ENCODE measurements at regions not wholly inside any gene's neighbourhood (a gene's known extent, or its start where the extent isn't known, plus 50 kb on each side); places are given as distances from the start of the nearest gene placed in this dataset.

DNA sequence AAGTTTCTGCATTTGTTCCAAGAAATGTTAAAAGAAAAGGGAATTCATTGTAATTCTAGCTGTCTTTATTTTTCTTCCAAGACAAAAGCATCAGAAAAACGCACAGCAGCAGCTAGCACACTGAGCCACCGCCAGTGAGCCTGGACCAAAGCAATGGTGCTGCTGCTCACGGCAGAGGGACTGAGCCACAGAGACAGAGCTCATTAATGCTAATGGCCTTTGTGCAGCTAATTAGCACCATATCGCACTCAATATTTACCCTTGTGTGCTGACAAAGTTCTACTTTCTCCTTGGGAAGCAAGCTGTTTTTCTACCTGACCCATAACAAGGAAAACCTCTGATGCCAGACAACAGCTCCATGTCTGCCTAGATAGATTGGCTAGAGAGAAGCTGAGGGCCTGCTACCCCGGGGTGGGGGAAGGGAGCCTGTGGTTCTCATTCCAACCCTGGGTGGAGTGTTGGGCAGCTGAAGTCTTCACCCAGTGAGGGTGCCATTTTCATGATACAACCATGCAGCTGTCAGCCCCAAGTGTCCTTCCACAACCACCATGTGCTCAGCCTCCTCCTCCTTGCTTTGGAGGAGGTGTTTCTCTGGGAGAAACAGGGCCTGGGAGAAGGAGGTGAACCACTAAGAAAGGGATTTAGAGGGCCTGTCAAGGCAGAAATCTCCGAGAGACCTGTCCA is 131.1 kb upstream of the NCAM1 start:
- CTCF ChIA-PET, result interaction anchor here (0.6 kb wide), 1 partner anchor 441 kb away, joined by 7 read pairs; no protein-coding TSS in a partner anchor
- no peak for DNase-seq (ENCODE audit: extremely low spot score)
- TF ChIP-seq ZNF384 (IDR thresholded peaks at IDR 0.05) (no peak), NFRKB (IDR thresholded peaks at IDR 0.05) (no peak), FOXA1 (IDR thresholded peaks at IDR 0.05) (no peak), TARDBP (IDR thresholded peaks at IDR 0.05) (no peak), CTBP1 (IDR thresholded peaks at IDR 0.05; ENCODE audit: borderline replicate concordance) (no peak), LEF1 (IDR thresholded peaks at IDR 0.05; ENCODE audit: borderline replicate concordance) (no peak), ELF4 (IDR thresholded peaks at IDR 0.05) (no peak), SUZ12 (IDR thresholded peaks at IDR 0.05) (no peak), L3MBTL2 (conservative IDR thresholded peaks at IDR 0.05) (no peak), SP1 (IDR thresholded peaks at IDR 0.05) (no peak), BHLHE40 (IDR thresholded peaks at IDR 0.05; ENCODE audit: borderline replicate concordance) (no peak), ARNT (IDR thresholded peaks at IDR 0.05) (no peak), FOXK2 (IDR thresholded peaks at IDR 0.05) (no peak), FOXM1 (IDR thresholded peaks at IDR 0.05; ENCODE audit: borderline replicate concordance) (no peak), HDGF (IDR thresholded peaks at IDR 0.05; ENCODE audit: borderline replicate concordance) (no peak)
- TF ChIP-seq, protein P1, sequence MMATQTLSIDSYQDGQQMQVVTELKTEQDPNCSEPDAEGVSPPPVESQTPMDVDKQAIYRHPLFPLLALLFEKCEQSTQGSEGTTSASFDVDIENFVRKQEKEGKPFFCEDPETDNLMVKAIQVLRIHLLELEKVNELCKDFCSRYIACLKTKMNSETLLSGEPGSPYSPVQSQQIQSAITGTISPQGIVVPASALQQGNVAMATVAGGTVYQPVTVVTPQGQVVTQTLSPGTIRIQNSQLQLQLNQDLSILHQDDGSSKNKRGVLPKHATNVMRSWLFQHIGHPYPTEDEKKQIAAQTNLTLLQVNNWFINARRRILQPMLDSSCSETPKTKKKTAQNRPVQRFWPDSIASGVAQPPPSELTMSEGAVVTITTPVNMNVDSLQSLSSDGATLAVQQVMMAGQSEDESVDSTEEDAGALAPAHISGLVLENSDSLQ (IDR thresholded peaks at IDR 0.05), result no peak
- POLR2A ChIA-PET, result no interaction called here

DNA sequence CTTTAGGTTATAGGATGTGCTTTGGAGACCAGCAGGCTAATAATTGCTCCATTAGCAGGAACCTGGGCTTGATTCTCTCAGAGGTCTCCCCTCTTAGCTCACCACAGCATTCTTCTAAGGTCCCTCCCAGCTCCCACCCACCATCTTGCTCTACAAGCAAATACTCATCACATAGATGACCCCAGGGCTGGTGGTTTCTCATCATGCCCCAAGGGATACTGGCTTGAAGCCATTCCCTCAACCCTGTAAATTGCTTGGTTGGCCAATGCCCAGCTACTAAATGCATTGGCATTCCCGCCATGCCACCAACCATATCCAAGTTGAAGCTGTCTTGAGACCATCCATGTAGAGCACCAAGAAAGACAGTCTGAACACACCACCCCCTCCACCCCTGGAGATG is 130.2 kb upstream of the NCAM1 start:
- ChIA-PET CTCF (no interaction called here), POLR2A (no interaction called here)
- DNase-seq (ENCODE audit: extremely low spot score), result no peak
- no peak for TF ChIP-seq ELF4 (IDR thresholded peaks at IDR 0.05)
- no peak for TF ChIP-seq L3MBTL2 (conservative IDR thresholded peaks at IDR 0.05)
- no peak for TF ChIP-seq NFRKB (IDR thresholded peaks at IDR 0.05)

GRCh38 chr11:112831969-112832766 is 129.1 kb upstream of the NCAM1 start:
- TF ChIP-seq LEF1 (IDR thresholded peaks at IDR 0.05; ENCODE audit: borderline replicate concordance) (no peak), ARNT (IDR thresholded peaks at IDR 0.05) (no peak), ZNF384 (IDR thresholded peaks at IDR 0.05) (no peak), SP1 (IDR thresholded peaks at IDR 0.05) (no peak), FOXK2 (IDR thresholded peaks at IDR 0.05) (no peak), FOXM1 (IDR thresholded peaks at IDR 0.05; ENCODE audit: borderline replicate concordance) (no peak), ELF4 (IDR thresholded peaks at IDR 0.05) (no peak), NFRKB (IDR thresholded peaks at IDR 0.05) (no peak), SUZ12 (IDR thresholded peaks at IDR 0.05) (no peak), TARDBP (IDR thresholded peaks at IDR 0.05) (no peak), BHLHE40 (IDR thresholded peaks at IDR 0.05; ENCODE audit: borderline replicate concordance) (no peak), HDGF (IDR thresholded peaks at IDR 0.05; ENCODE audit: borderline replicate concordance) (no peak), FOXA1 (IDR thresholded peaks at IDR 0.05) (no peak), CTBP1 (IDR thresholded peaks at IDR 0.05; ENCODE audit: borderline replicate concordance) (no peak), L3MBTL2 (conservative IDR thresholded peaks at IDR 0.05) (no peak)
- TF ChIP-seq, protein P1 (IDR thresholded peaks at IDR 0.05), result no peak
- DNase-seq (ENCODE audit: extremely low spot score), result no peak
- CTCF ChIA-PET, result interaction anchor here (0.6 kb wide), 1 partner anchor 18 kb away, joined by 4 read pairs; no protein-coding TSS in a partner anchor
- POLR2A ChIA-PET, result no interaction called here

DNA sequence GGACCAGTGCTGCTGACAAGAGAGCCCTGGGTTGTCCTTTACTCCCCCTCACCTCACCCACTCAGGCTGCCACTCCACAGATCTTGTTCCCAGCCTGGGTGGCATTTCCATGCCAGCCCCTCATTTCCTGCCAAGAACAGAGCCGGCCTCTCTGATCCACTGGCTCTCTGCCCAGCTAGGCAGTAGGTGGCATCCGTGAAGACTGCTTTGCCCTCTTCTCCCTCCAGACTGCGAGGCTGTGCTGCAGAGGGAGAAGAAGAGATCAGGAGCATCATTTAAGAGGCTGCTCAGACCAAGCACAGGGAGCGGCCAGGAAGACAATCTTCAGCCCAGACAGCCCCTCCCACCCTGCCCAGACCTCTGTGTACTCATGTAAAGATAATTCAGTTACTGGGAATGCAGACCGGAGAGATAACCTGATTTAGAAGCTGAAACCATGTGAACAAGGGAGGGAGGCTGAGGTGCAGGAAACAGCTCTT is 126.9 kb upstream of the NCAM1 start:
- no peak for TF ChIP-seq BHLHE40 (IDR thresholded peaks at IDR 0.05; ENCODE audit: borderline replicate concordance)
- TF ChIP-seq LEF1 (IDR thresholded peaks at IDR 0.05; ENCODE audit: borderline replicate concordance), result no peak
- TF ChIP-seq TARDBP (IDR thresholded peaks at IDR 0.05), result no peak
- no peak for TF ChIP-seq SP1 (IDR thresholded peaks at IDR 0.05)
- TF ChIP-seq NFRKB (IDR thresholded peaks at IDR 0.05), result no peak
- no peak for TF ChIP-seq FOXK2 (IDR thresholded peaks at IDR 0.05)
- no peak for TF ChIP-seq ELF4 (IDR thresholded peaks at IDR 0.05)
- TF ChIP-seq, protein P1 (IDR thresholded peaks at IDR 0.05), result no peak
- no peak for TF ChIP-seq L3MBTL2 (conservative IDR thresholded peaks at IDR 0.05)
- no peak for DNase-seq (ENCODE audit: extremely low spot score)
- POLR2A ChIA-PET, result no interaction called here
- CTCF ChIA-PET, result no interaction called here

DNA sequence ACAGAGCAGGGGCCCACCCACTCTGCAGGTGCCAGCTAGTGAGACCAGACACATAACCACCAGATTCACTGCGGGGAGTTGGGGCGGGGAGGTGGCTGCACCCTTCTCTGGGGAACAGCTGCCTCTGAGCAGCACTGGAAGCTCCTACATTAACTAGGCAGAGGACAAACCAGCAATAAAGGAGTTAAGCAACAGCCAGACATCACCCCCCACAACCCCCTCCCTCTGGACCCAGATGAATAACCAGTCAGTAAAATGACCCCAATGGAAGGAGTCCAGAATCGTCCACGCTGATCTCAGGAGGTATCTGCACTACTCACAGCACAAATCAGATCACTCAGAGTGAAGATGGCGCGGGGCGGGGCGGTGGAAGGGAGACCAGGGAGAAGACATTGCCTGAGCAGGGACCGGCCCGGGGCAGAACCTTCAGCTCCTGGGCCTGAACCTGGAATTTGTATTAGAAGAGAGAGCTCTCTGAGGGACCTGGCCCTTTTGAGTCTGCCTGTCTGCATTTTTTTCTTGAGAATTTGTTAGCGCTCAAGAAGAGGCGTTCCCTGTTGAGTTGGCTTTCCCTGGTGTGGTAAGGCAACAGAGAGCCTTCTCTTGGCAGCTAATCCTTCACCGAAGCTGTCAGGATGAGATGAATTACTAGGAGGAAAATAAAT is 125.5 kb upstream of the NCAM1 start:
- ChIA-PET CTCF (interaction anchor here (0.6 kb wide), 1 partner anchor 21 kb away, joined by 3 read pairs; no protein-coding TSS in a partner anchor), POLR2A (no interaction called here)
- TF ChIP-seq, protein P1 (IDR thresholded peaks at IDR 0.05), result no peak
- TF ChIP-seq FOXM1 (IDR thresholded peaks at IDR 0.05; ENCODE audit: borderline replicate concordance) (no peak), CTBP1 (IDR thresholded peaks at IDR 0.05; ENCODE audit: borderline replicate concordance) (no peak), LEF1 (IDR thresholded peaks at IDR 0.05; ENCODE audit: borderline replicate concordance) (no peak), FOXK2 (IDR thresholded peaks at IDR 0.05) (no peak), L3MBTL2 (conservative IDR thresholded peaks at IDR 0.05) (no peak), NFRKB (IDR thresholded peaks at IDR 0.05) (no peak), HDGF (IDR thresholded peaks at IDR 0.05; ENCODE audit: borderline replicate concordance) (no peak), ELF4 (IDR thresholded peaks at IDR 0.05) (no peak), FOXA1 (IDR thresholded peaks at IDR 0.05) (no peak), ARNT (IDR thresholded peaks at IDR 0.05) (no peak), TARDBP (IDR thresholded peaks at IDR 0.05) (no peak), SUZ12 (IDR thresholded peaks at IDR 0.05) (no peak), ZNF384 (IDR thresholded peaks at IDR 0.05) (no peak), BHLHE40 (IDR thresholded peaks at IDR 0.05; ENCODE audit: borderline replicate concordance) (no peak)
- no peak for DNase-seq (ENCODE audit: extremely low spot score)
